ENCODE measurements at regions not wholly inside any gene's neighbourhood (a gene's known extent, or its start where the extent isn't known, plus 50 kb on each side); places are given as distances from the start of the nearest gene placed in this dataset.

DNA sequence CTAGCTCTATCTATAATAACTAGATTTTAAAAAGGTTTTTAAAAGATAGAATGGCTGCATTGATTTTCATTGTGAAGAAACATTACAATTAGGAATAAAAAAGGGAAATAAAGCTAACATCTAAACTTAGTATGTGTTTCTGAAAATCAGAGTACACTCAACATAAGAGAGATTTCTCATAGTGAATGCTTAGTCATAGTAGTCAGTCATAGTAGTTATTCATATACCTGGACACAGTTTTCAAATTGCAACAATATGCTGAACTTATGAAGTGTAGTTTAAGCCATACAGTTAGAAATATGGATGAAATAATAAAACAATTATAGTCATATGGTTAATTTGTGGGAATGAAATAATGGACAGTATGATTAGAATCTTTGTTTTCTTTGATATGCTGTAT, 273.0 kb upstream of the CTNND2 start:
- no peak for TF ChIP-seq YY1 (IDR thresholded peaks at IDR 0.05; ENCODE audit: insufficient read depth, insufficient read length)
- TF ChIP-seq SUZ12 (IDR thresholded peaks at IDR 0.05; ENCODE audit: extremely low read depth, insufficient read depth, insufficient read length), result no peak

Measured in NT2/D1 (cell line).